Fibroblast of lung (primary cell): ENCODE measurements at regions not wholly inside any gene's neighbourhood (a gene's known extent, or its start where the extent isn't known, plus 50 kb on each side); places are given as distances from the start of the nearest gene placed in this dataset.

Experiments
- DNase-seq, 2 donors: peaks; one replicate each; pipeline versions ENCODE4 v3.0.0 to v3.0.0-alpha.2; 2010; ENCODE audit warnings: low read depth in 2 of 2
- H2AFZ ChIP-seq: 2 replicates; pipeline ENCODE4 v1.5.1; 2012; ENCODE audit warnings: low read length, control low read depth, inconsistent platforms
- H3K27ac ChIP-seq: 2 replicates; pipeline ENCODE4 v1.5.1; 2011; ENCODE audit warnings: low read length, control low read depth; ENCODE audit not compliant: insufficient read depth
- H3K27me3 ChIP-seq: 2 replicates; pipeline ENCODE4 v1.5.1; 2011; ENCODE audit warnings: mild to moderate bottlenecking, low read length; ENCODE audit not compliant: control insufficient read depth, insufficient read depth
- H3K36me3 ChIP-seq: 2 replicates; pipeline ENCODE4 v1.5.1; 2011; ENCODE audit warnings: low read length; ENCODE audit not compliant: control insufficient read depth, insufficient read depth
- H3K4me1 ChIP-seq: 2 replicates; pipeline ENCODE4 v1.5.1; 2011; ENCODE audit warnings: low read length; ENCODE audit not compliant: control insufficient read depth, insufficient read depth; ENCODE audit errors: extremely low read depth
- H3K4me2 ChIP-seq: 2 replicates; pipeline ENCODE4 v1.5.1; 2011; ENCODE audit warnings: low read length, control low read depth; ENCODE audit not compliant: insufficient read depth; ENCODE audit errors: extremely low read depth
- H3K4me3 ChIP-seq, 4 experiments: fragments of 200-600 bp in 1 of 4; sonication (generic) in 1 of 4; replicated peaks in 1 of 4; 2 replicates each; pipeline ENCODE4 v1.5.1; 2011 to 2016; ENCODE audit warnings: low read length in 4 of 4, low read depth in 3 of 4, mild to moderate bottlenecking in 3 of 4, control low read depth in 2 of 4, inconsistent platforms in 1 of 4, mixed read lengths in 1 of 4; ENCODE audit not compliant: insufficient read depth in 1 of 4; ENCODE audit errors: control extremely low read depth in 1 of 4
- H3K79me2 ChIP-seq: 2 replicates; pipeline ENCODE4 v1.5.1; 2012; ENCODE audit warnings: mild to moderate bottlenecking, low read length, inconsistent platforms; ENCODE audit not compliant: control insufficient read depth, insufficient read depth
- H3K9ac ChIP-seq: 2 replicates; pipeline ENCODE4 v1.5.1; 2011; ENCODE audit warnings: mild to moderate bottlenecking, low read length, control low read depth; ENCODE audit not compliant: insufficient read depth
- H3K9me3 ChIP-seq: 2 replicates; pipeline ENCODE4 v1.5.1; 2012; ENCODE audit warnings: low read depth, low read length; ENCODE audit not compliant: control insufficient read depth, insufficient read depth
- H4K20me1 ChIP-seq: 2 replicates; pipeline ENCODE4 v1.5.1; 2011; ENCODE audit warnings: low read length; ENCODE audit not compliant: control insufficient read depth, insufficient read depth; ENCODE audit errors: extremely low read depth
- EZH2 ChIP-seq: IDR thresholded peaks from 2 replicates; pipeline ENCODE4 v1.5.1; 2012; ENCODE audit warnings: low read length, control low read depth, mild to moderate bottlenecking; ENCODE audit errors: missing control alignments
- TF ChIP-seq, protein P1 (sequence below), 2 donors: IDR thresholded peaks in 1 of 2; conservative IDR thresholded peaks in 1 of 2; 1 replicate in 1 of 2; 2 replicates in 1 of 2; pipeline ENCODE4 v1.5.1; 2011 to 2012; ENCODE audit warnings: low read length in 2 of 2, control low read depth in 1 of 2, inconsistent platforms in 1 of 2, low read depth in 1 of 2, mild to moderate bottlenecking in 1 of 2

GRCh38 chr5:167820101-167820990 is 471.1 kb upstream of the WWC1 start:
- H3K4me2 ChIP-seq, result no peak overlapping the region
- no peak overlapping the region for H3K9ac ChIP-seq
- no peak overlapping the region for H2AFZ ChIP-seq
- H3K4me1 ChIP-seq, result no peaks in the 10 kb centered on the region
- H3K9me3 ChIP-seq, result no peaks in the 10 kb centered on the region
- no peaks in the 10 kb centered on the region for H3K27me3 ChIP-seq
- no peaks in the 10 kb centered on the region for H3K36me3 ChIP-seq
- no peaks in the 10 kb centered on the region for H3K79me2 ChIP-seq
- no peaks in the 10 kb centered on the region for H4K20me1 ChIP-seq
- H3K27ac ChIP-seq, result no peak overlapping the region
- H3K4me3 ChIP-seq, result no peak overlapping the region
- DNase-seq, result peak in 1 of 2 donors; percentile 57
- TF ChIP-seq, protein P1, sequence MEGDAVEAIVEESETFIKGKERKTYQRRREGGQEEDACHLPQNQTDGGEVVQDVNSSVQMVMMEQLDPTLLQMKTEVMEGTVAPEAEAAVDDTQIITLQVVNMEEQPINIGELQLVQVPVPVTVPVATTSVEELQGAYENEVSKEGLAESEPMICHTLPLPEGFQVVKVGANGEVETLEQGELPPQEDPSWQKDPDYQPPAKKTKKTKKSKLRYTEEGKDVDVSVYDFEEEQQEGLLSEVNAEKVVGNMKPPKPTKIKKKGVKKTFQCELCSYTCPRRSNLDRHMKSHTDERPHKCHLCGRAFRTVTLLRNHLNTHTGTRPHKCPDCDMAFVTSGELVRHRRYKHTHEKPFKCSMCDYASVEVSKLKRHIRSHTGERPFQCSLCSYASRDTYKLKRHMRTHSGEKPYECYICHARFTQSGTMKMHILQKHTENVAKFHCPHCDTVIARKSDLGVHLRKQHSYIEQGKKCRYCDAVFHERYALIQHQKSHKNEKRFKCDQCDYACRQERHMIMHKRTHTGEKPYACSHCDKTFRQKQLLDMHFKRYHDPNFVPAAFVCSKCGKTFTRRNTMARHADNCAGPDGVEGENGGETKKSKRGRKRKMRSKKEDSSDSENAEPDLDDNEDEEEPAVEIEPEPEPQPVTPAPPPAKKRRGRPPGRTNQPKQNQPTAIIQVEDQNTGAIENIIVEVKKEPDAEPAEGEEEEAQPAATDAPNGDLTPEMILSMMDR (conservative IDR thresholded peaks at IDR 0.05 in 1 of 2, IDR thresholded peaks at IDR 0.05 in 1 of 2; ENCODE audit: low read depth in 1 of 2, low read length in 2 of 2), result no peak
- no peak for TF ChIP-seq EZH2

GRCh38 chr5:167821151-167821550 is 470.3 kb upstream of the WWC1 start:
- Histone ChIP-seq H3K36me3 (no peaks in the 10 kb centered on the region), H3K4me2 (no peak overlapping the region), H3K27me3 (no peaks in the 10 kb centered on the region), H3K4me3 (no peak overlapping the region), H3K9me3 (no peaks in the 10 kb centered on the region), H3K79me2 (no peaks in the 10 kb centered on the region), H3K4me1 (no peaks in the 10 kb centered on the region), H3K9ac (no peak overlapping the region), H3K27ac (no peak overlapping the region), H4K20me1 (no peaks in the 10 kb centered on the region), H2AFZ (no peak overlapping the region)
- TF ChIP-seq, protein P1 (conservative IDR thresholded peaks at IDR 0.05 in 1 of 2, IDR thresholded peaks at IDR 0.05 in 1 of 2; ENCODE audit: low read depth in 1 of 2, low read length in 2 of 2), result no peak
- TF ChIP-seq EZH2, result no peak
- no peak for DNase-seq

DNA sequence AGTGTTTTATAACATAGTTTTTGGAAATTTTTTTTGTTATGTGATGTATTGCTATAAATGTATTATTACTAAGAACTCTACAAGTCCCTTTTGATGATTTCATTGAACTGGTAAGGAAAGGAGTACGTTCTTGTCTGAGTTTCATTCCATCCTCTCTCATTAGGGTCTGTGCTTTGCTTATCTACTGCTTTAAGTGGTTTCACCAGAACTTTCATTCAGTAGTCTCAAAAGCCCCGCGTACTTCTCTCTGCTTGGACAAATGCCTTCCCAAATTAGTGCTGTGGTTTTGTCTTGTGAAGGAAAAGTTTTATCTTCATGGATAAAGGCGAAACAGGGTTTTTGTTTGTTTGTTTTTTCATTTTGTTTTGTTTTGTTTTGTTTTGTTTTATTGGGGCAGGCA is 469.8 kb upstream of the WWC1 start:
- Histone ChIP-seq H3K36me3 (no peaks in the 10 kb centered on the region), H3K79me2 (no peaks in the 10 kb centered on the region), H3K4me1 (no peaks in the 10 kb centered on the region), H3K9ac (no peak overlapping the region), H3K27ac (no peak overlapping the region), H3K9me3 (no peaks in the 10 kb centered on the region), H2AFZ (no peak overlapping the region), H3K4me2 (no peak overlapping the region), H3K4me3 (no peak overlapping the region), H3K27me3 (no peaks in the 10 kb centered on the region), H4K20me1 (no peaks in the 10 kb centered on the region)
- DNase-seq, result peak in 1 of 2 donors; percentile 56
- TF ChIP-seq, protein P1 (conservative IDR thresholded peaks at IDR 0.05 in 1 of 2, IDR thresholded peaks at IDR 0.05 in 1 of 2; ENCODE audit: low read depth in 1 of 2, low read length in 2 of 2), result no peak
